SK-N-DZ (cell line): ENCODE measurements at regions not wholly inside any gene's neighbourhood (a gene's known extent, or its start where the extent isn't known, plus 50 kb on each side); places are given as distances from the start of the nearest gene placed in this dataset.

Experiments
- DNase-seq: peaks from one replicate; pipeline ENCODE4 v3.0.0-alpha.2; 2015; ENCODE audit warnings: low spot score

DNA sequence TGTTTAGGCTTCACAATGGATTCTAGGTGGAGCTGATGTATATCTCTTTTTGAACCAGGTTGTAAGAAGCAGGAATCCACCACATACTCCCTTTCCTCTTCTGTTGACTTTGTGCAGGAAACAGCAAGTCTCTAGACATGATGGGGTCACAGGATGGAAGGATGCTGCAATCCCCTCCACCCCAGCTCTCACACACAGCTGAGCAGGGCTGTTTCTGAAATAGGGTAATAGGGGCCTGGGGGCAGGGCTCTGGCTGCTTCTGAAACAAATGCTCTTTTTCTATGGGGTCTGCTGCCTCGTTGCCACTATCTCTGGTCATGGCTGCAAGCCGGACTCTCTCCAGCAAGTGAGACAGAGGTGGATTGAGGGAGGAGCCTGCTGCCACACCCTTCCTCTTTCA is 148.9 kb downstream of the SOX11 start:
- no peak for DNase-seq

DNA sequence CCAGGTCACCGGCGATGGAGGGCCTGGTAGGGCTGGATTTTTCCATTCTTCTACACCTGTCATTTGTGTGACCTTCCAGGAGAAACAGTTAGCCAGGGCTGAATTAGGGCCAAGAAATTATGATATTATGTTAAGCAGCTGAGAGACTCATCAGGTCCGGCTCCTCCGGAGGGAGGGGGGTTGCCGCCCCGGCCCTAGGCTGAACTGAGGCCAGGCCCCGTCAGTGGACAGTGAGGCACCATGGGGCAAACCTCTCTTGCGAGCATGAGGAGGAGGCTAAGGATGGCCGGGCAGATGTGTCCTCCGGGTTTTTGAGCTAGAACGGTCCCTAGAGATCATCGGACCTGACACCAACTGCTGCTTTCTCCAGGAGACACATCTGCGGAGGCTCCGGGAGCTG is 150.1 kb downstream of the SOX11 start:
- DNase-seq, result no peak

DNA sequence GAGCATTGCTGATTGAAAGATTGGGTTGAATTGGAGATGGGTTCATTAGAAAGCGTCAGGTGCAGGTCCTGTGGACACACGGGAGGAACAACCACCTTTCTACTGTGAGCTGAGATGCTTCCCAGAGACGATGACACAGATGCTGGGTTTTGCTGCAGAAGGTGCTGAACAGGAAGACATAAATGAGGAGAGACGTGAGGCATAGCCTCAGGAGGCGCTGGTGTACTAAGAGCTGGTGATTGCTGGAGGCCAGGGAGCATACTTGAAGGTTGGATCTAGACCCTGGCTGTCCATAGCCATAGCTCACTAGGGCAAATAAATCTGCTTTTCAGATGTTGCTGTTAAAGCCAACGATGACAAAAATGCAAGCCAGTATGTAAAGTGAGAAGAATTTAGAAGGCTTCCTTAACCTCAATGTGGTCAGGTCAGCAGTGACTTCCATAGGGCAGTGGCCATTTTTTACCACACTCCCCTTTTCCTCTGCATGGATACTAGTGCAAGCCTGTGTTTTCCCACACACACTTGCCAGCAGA is 153.7 kb downstream of the SOX11 start:
- DNase-seq, result no peak

DNA sequence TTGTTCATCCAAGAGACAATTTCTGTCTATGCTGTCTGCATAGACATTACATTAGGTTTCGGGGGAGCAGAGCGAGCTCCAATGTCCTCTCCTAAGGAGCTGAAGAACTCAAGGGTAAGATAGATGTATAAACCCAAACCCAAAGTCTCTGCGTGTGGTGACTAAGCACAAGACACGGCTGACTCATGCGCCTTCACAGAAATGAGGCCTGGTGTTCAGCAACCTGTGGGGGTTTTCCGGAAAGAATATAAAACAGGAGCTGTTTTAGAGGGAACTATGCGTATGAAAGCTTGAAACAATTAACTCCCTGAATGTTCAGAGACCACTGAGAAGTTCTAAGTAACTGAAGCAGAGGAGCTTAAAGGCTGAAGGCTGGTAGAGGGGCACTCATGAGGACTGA is 154.7 kb downstream of the SOX11 start:
- DNase-seq, result no peak

DNA sequence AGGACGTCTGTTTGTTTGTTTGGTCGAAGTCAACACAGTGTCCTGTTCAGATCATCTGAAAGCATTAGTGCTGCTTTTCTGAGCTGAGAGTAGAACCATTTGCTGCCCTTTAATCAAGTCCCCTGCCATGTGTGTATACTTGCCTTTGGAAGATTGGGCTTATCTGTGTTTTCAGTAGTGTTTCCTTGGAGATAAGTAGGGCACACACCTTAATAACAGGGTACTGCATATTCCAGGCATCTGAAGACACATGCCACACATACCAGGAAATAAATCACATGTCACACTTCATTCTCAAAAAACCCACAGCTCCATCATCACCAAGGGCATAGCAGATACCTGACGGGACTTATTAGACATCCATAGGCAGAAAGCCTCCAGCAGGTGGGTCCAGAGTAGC is 157.4 kb downstream of the SOX11 start:
- no peak for DNase-seq

DNA sequence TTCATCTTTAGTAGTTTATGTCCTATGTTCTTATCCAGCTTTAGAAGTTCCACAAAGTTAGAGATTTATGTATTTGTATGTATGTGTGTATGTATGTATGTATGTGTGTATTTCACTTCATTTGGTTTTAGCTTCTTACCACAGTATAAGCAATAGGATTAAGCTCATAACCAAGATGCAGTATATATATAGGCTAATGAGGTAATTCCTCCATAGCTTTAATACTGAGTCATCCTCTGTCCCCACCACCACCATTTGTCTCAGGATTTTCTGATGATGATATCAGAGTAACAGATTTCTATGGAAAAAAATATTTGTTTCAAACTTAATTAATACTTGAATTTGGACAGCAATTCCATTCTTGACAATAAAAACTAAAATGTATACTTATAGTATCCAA is 159.2 kb downstream of the SOX11 start:
- no peak for DNase-seq

DNA sequence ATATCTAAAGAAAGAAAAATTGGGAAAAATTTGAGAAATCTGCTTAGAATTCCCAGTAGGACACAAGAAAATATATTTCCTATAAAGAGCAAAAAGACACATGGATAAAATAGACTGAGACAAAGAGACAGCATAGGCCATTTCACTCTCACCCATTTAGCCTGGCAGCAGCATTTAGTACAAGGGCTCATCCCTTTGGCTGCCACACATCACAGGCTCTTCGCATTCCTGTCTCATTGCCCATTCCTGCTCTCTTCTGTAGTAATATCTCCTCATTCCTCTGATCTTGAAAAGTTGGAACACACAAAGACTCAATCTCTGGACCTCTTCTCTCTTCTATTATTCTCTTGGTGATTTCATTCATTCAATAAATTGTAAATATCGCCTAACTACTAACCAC is 162.6 kb downstream of the SOX11 start:
- DNase-seq, result no peak

DNA sequence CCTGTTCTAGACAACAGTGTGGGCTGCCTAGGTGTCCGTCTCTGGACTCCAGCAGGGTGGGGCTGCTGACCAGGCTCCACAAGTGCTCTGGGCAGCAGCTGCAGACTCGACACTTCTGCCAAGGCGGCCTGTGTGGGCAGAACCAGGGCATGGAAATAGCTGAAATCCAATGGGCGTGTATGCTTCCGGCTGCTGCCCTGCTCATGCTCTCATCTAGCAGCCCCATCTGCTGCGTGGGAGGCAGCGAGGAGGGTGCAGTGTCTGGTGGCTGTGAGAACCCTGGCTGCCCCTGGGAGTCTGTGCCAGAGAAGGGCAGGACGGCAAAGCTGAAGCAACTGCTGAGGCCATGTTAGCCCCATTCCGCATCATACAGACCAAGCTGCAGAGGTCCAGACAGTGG is 174.9 kb downstream of the SOX11 start:
- no peak for DNase-seq

DNA sequence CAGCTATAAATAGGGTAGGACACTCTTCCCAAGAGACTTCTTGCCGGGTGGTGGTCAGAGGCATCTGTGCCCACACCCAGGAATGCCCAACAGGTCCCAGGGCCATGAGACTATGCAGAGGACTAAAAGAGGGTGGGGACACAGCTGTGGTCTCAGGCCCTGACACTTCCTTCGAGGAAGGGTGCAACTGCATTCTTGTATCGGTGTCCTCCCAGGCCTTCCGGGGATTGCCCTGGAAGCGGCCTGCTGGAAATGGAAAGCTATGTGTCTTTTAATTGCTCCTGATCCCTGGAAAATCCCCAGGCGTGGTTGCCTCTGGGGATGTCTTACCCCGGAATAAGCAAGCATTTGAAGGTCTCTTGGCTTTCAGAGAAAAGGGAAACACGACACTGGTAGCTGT is 176.7 kb downstream of the SOX11 start:
- no peak for DNase-seq

DNA sequence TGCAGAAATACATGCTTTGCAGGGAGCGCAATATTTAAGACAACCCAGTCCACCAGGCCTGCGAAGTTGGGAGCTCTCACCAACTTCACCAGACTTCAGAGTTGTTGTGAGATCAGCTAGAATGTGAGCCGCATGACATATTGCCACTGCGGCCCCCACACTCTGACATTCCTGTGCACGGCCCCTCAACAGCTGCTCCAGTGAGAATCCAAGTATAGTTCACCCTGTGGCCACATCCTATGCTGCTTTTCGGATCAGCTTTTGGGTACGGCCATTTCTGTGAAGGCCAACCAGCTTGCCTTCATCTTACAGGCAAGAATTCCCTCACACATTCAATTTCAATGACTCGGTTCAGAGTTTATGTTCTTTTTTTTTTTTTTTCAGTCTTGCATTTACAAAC is 177.8 kb downstream of the SOX11 start:
- DNase-seq, result no peak

DNA sequence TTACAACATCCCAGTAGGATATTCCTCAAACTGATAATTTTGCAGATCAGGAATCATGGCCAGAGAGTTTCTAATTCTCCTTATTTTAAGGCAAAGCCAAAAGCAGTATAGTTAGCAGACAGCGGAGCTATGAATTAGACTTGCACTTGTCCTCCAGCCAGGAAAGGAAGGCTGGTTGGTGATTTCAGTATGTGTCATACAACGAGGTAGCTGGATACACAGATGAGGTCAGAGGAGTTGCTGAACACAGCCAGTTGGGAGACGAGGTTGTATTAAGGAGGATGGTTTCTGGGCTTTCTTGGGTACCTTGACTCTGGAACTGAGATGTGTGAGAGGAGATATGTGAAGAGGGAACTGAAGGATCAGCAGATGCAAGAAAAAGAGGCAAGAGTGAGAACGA is 185.2 kb downstream of the SOX11 start:
- no peak for DNase-seq

DNA sequence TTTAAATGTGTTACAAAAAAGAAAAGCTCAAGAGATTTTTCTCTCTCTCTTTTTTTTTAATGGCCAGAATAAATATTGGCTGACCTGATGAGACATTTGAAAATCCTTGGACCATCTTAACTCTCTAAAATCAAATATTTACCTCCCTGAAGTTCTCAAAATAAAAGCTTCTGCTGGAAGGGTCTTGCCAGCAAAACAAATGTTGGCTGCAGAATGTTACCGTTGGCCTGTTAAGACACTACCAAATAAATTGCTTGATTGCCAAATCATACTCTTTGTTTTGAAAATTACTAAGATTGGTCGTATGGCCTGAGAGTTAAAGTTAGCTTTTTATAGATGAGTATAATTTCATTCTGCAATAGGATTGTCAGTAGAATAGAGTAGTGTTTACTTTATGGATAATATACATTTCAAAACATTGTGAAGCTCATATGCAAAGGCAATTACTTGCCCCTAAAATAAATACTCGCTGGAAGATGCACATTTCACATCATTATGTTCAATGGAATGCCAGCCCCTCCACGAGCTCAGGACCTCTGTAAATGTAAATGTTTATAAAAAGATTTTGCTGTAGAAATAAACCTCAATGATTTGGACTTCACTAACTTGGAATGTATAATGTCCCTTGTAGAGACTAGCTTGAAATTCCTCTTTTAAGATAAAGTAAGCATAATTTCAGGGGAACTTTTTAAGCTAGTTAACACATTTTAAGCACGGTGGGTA is 193.4 kb downstream of the SOX11 start:
- DNase-seq, result no peak

DNA sequence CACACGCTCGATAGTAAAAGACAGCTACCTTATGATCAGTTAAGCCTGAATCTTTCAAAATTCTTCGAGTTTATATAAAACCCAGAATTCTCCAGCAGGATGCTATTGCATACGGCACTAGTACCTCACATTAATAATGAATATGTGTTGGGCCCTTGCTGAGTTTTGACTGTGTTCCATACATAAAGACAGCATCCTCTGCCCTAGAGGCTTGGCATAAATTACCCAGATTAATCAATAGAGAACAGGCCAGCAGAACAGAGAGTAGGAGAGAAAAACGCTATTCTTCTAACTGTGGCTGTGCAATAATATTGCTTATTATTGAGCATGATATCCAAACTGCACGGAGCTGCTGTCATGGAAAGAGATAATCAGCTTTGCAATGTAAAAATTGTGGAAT is 194.3 kb downstream of the SOX11 start:
- no peak for DNase-seq

DNA sequence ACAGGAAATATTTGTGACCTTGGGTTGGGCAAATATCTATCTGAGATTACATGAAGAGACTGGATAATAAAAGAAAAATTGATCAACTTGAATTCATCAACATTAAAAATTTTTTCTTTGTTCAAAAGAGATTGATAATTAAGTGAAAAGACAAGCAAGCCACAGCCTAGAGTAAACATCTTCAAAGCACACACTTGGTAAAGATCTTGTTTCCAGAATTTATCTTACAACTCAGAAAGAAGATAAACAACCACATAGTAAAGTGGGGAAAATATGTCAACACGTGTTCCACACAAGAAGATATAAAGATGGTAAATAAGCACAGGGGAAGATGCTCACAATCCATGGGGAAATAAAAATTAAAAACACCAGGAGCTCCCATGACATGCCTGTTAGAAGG is 195.9 kb downstream of the SOX11 start:
- no peak for DNase-seq

DNA sequence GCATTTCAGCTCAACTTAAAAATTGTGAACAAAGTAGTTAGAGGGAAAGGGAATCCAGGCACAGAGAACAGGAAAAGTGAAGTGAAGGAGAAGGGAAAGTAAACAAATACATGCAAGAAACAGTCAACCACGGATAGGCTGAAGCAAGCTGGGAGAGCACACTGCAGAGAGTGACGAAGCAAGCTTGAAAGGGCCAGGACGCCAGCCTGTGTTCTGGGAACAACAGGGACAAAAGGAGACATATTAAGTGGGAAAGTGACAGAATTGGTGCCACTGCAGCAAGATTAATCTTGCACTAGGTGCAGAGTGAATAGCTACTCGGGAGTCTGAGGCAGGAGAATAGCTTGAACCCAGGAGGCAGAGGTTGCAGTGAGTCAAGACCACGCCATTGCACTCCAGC is 197.3 kb downstream of the SOX11 start:
- no peak for DNase-seq

DNA sequence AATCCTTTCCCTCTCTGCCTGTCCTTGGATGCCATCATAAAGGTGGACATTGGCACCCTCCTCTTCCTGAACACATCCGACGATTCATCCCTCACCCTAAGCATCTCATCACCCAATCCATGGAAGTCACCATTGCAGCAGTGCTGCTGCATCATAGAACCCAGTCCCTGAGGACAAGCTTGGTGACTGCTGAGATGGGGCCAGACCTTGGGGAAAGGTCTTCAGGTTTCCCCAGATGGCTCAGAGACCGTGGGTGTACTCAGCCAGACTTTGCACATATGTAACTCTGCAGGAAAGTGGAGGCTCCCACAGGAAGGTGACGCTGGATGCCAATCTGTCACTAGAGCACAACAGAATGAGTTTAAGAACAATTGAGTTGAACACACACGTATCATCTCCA is 202.2 kb downstream of the SOX11 start:
- DNase-seq, result no peak

DNA sequence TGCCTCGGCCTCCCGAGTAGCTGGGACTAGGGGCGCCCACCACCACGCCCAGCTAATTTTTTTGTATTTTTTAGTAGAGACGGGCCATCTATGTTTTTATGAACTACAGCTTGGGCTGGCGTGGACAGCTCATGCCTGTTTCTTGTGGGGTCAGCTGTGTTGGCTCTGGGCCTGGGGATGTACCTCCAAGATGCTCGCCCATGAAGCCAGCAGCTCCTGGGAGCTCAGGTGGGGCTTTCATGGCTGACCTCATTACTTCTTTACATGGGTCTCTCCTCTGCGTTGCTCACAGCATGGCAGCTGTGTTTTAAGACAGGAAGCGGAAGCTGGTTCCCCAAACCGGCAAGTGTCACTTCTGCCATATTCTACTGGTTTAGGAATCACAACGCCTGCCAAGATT is 203.1 kb downstream of the SOX11 start:
- no peak for DNase-seq

DNA sequence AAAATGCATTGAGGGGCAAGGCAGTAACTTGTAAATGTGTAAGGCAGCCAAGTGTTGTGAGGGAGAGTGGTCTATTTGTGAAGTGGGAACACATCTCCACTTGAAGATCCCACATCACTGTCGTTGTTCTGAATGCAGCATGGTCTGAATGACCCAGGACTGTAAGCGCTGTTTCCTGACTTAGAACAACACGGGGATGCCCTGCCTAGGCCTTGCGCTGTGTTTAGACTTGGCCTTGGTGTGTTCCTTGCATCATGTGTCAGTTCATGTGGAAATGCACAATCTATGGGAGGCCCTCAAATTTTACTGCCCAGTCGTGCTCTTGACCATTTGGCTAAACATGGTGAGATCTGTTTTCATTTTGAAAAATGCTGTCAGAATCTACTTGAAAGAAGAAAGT is 205.1 kb downstream of the SOX11 start:
- no peak for DNase-seq

DNA sequence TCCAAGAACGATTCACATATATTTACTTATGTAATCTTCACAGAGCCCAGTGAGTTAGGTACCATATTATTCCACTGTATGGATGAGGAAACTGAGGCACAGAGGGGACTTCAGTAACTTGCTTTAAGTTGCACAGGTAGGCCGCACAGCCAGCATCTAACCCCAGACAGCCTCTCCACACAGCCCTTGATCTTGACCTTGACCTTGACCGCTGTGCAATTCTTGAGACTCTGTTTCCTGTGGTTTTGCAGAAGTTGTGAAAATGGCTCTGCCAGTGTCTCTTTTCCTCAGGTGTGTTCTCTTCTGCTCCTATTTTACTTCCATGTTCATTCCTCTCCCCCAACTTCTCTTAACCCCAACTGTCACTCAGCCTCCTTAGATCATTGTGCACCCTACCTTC is 206.5 kb downstream of the SOX11 start:
- DNase-seq, result no peak

DNA sequence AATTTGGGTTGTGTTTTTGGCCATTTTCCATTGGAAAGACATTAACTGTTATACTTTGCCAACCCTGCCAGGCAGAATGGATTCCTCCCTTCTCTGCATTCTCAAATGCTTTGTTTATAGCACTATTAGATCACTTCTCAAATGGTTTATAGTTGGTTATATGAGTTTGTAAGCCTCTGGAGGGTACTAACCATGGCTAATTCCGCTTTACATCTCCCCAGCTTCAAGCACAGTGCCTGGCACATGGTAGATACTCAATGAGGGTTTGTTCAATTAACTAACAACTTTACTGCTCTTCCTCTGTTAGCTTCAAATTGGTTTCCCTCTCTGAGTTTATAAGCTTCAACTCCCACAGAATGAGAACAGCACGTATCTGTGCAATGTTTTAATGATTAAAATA is 213.5 kb downstream of the SOX11 start:
- no peak for DNase-seq

DNA sequence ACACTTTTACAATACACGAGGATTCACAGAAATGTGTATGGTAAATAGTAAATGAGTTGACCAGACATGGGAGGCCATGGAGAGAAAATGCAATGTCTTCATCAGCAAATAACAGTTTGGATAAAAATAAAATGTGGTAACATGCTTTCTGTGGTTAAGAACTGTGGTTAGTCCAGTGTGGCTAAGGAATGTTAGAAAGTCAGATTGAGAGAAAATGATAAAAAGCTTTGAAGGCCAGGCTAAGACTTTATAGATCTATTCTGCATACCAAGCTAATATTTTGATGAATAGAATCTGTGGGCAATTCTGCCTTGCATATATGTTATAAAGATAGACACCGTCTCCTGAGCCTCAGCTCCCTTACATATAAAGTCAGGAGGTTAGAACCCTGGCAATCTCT is 215.9 kb downstream of the SOX11 start:
- no peak for DNase-seq

DNA sequence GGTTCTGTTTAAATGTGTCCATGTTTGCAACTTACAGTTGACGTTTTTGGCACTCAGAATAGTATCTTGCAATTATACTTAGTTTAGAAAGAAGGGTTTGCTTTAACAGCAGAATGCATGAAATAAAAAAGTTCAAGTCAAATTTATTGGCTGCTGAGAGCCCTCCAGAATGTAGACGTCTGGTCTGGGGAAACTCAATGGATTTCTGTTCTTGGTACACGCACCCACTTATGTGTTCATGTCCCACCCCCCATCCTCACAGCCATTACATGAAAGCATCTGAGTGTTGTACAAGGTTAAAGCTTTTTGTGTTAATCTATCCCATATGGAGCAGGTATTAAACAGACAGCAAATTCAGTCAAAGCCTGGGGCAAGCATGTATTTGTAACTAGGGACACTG is 219.5 kb downstream of the SOX11 start:
- DNase-seq, result no peak

DNA sequence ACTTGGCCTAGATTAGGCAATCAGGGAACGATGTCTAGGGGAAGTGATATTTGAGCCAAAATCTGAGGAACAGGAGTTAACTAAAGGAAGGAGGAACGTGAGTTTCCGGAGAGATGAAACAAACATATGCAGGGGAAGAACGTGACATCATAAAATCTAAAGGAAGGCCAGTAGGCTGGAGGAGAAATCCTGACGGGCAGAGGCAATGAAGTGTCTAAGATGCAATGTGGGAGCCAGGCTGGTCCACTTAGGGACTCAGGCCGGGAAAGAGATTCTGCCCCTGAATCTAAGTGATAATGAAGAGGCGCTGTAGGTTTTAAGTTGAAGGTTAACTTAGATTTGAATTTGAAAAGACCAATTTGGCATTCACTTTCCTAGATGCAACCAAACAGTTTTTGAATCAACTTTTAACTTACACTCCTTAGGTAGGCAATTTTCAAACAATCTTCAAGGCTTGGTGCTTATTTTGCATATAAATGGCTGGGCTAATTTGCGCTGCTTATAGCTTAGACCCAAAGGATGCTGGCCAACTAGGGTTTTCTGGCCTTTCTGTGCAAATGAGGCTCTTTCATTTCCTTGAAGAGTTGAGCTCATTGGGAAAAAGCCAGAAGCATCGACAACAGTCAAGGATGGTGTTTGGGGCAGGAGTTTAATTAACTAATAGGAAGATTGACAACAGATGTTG is 221.7 kb downstream of the SOX11 start:
- no peak for DNase-seq
